ENCODE measurements at regions not wholly inside any gene's neighbourhood (a gene's known extent, or its start where the extent isn't known, plus 50 kb on each side); places are given as distances from the start of the nearest gene placed in this dataset.

GRCh38 chr19:28290963-28291657 is 921.8 kb downstream of the UQCRFS1 start:
- TF ChIP-seq POLR2A (IDR thresholded peaks at IDR 0.05) (no peak), CTCF (IDR thresholded peaks at IDR 0.05) (no peak)
